ENCODE measurements at regions not wholly inside any gene's neighbourhood (a gene's known extent, or its start where the extent isn't known, plus 50 kb on each side); places are given as distances from the start of the nearest gene placed in this dataset.

GRCh38 chr10:60646966-60647796 is 131.1 kb upstream of the CDK1 start:
- intact Hi-C loops (cut with DNase I; ENCODE audit: low total_unique reads), result no loop called here
- Histone ChIP-seq H3K4me1 (no peaks in the 10 kb centered on the region), H3K27ac (no peak overlapping the region), H3K9me3 (no peaks in the 10 kb centered on the region), H3K4me3 (no peak overlapping the region), H3K36me3 (no peaks in the 10 kb centered on the region), H3K27me3 (no peaks in the 10 kb centered on the region)
- TF ChIP-seq CTCF (IDR thresholded peaks at IDR 0.05) (peak; percentile 65 to 75 (median 67)), POLR2A (IDR thresholded peaks at IDR 0.05) (no peak)
- DNase-seq, result peak in 1 of 2 donors; percentile 23

GRCh38 chr10:60645980-60646379 is 132.3 kb upstream of the CDK1 start:
- DNase-seq, result no peak
- TF ChIP-seq POLR2A (IDR thresholded peaks at IDR 0.05) (no peak), CTCF (IDR thresholded peaks at IDR 0.05) (no peak)
- H3K4me3 ChIP-seq, result no peak overlapping the region
- H3K4me1 ChIP-seq, result no peaks in the 10 kb centered on the region
- H3K27me3 ChIP-seq, result no peaks in the 10 kb centered on the region
- no peak overlapping the region for H3K27ac ChIP-seq
- no peaks in the 10 kb centered on the region for H3K36me3 ChIP-seq
- intact Hi-C loops (cut with DNase I; ENCODE audit: low total_unique reads), result no loop called here
- H3K9me3 ChIP-seq, result no peaks in the 10 kb centered on the region

- intact Hi-C loops (cut with DNase I; ENCODE audit: low total_unique reads), result no loop called here
- Histone ChIP-seq H3K4me3 (no peak overlapping the region), H3K27me3 (no peaks in the 10 kb centered on the region), H3K9me3 (no peaks in the 10 kb centered on the region), H3K27ac (no peak overlapping the region), H3K36me3 (no peaks in the 10 kb centered on the region), H3K4me1 (no peaks in the 10 kb centered on the region)
- no peak for DNase-seq
- TF ChIP-seq POLR2A (IDR thresholded peaks at IDR 0.05) (no peak), CTCF (IDR thresholded peaks at IDR 0.05) (no peak)
Measured at GRCh38 chr10:60644436-60645130, 133.7 kb upstream of the CDK1 start.

GRCh38 chr10:60643874-60644273 is 134.4 kb upstream of the CDK1 start:
- no peak overlapping the region for H3K27ac ChIP-seq
- no peaks in the 10 kb centered on the region for H3K4me1 ChIP-seq
- no peak overlapping the region for H3K4me3 ChIP-seq
- H3K9me3 ChIP-seq, result no peaks in the 10 kb centered on the region
- intact Hi-C loops (cut with DNase I; ENCODE audit: low total_unique reads), result no loop called here
- DNase-seq, result no peak
- TF ChIP-seq POLR2A (IDR thresholded peaks at IDR 0.05) (no peak), CTCF (IDR thresholded peaks at IDR 0.05) (no peak)
- H3K36me3 ChIP-seq, result no peaks in the 10 kb centered on the region
- no peaks in the 10 kb centered on the region for H3K27me3 ChIP-seq

- no peaks in the 10 kb centered on the region for H3K27me3 ChIP-seq
- no peak for TF ChIP-seq POLR2A (IDR thresholded peaks at IDR 0.05)
- no peak for TF ChIP-seq CTCF (IDR thresholded peaks at IDR 0.05)
- no peak for DNase-seq
- H3K36me3 ChIP-seq, result no peaks in the 10 kb centered on the region
- no peaks in the 10 kb centered on the region for H3K4me1 ChIP-seq
- intact Hi-C loops (cut with DNase I; ENCODE audit: low total_unique reads), result no loop called here
- no peak overlapping the region for H3K4me3 ChIP-seq
- no peaks in the 10 kb centered on the region for H3K9me3 ChIP-seq
- no peak overlapping the region for H3K27ac ChIP-seq
Measured at GRCh38 chr10:60629332-60629731, 148.9 kb upstream of the CDK1 start.
